Breast epithelium (tissue), 3 donors: ENCODE measurements at regions not wholly inside any gene's neighbourhood (a gene's known extent, or its start where the extent isn't known, plus 50 kb on each side); places are given as distances from the start of the nearest gene placed in this dataset.

Source experiments
- CTCF ChIP-seq, 3 donors: fragments of 450-650 bp; IDR thresholded peaks; one replicate each; pipeline ENCODE4 v1.5.1; 2016 to 2017; ENCODE audit warnings: antibody characterized with exemption in 3 of 3, mild to moderate bottlenecking in 3 of 3, moderate library complexity in 3 of 3
- POLR2A ChIP-seq: fragments of 450-650 bp; IDR thresholded peaks from one replicate; pipeline ENCODE4 v1.6.1; 2016; ENCODE audit warnings: antibody characterized with exemption, mild to moderate bottlenecking, moderate library complexity
- POLR2AphosphoS5 ChIP-seq, 3 donors: sonication (generic); formaldehyde crosslinking; IDR thresholded peaks; one replicate each; pipeline ENCODE4 v1.6.1; 2017; ENCODE audit warnings: antibody characterized with exemption in 3 of 3

GRCh38 chr2:34519659-34520058, 920.6 kb upstream of the FAM98A start:
- TF ChIP-seq POLR2AphosphoS5 (IDR thresholded peaks at IDR 0.05), result no peak
- TF ChIP-seq CTCF (IDR thresholded peaks at IDR 0.05), result no peak
- no peak for TF ChIP-seq POLR2A
